ENCODE measurements at regions not wholly inside any gene's neighbourhood (a gene's known extent, or its start where the extent isn't known, plus 50 kb on each side); places are given as distances from the start of the nearest gene placed in this dataset.

DNA sequence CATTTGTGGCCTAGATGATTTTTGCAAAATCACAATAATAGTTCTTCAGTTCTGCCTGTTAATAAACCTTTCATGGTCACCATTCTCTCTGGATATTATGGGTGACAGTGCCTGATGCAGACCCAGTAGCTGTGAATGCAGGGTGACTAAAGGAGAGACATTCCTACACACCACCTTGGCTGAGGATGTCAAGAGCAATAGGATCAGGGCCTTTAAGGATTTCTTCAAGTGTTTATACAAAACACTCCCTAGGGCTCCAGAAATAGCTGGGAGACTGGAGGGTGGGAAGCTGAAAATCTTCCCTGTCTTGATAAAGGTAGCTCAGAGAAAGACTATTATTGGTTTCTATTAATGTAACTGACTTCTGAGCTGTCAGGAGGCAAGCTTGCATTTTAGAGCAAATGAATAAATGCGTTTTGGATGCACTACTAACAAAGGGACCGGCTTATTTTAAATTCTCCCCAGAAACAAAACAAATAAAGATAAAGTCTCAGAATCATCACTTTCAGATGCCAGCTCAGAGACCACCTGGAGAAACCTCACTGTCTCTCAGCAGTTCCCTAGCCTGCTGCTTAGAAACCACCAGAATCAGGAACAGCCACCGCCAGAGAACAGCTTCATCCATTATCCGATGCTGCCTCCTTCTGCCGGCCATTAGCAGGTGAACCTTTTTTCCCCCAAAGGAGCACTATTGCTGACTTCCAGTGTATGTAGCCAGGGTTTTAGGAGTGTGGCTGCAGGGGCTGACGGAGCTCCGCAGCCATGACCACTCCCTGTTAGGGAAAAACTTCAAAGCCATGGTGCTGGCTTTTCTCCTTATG, 171.4 kb upstream of the DYNLRB2 start:
- H3K4me3 Mint-ChIP-seq (ENCODE audit: low read depth) = no peak overlapping the region
- peaks cover 3% of the 10 kb centered on the region for H3K9me3 Mint-ChIP-seq
- H3K4me1 Mint-ChIP-seq (ENCODE audit: low read depth) = no peaks in the 10 kb centered on the region
- no peaks in the 10 kb centered on the region for H3K36me3 Mint-ChIP-seq (ENCODE audit: low read depth)
- intact Hi-C loops (cut with micrococcal nuclease) = no loop called here
- peaks cover 2% of the 10 kb centered on the region for H3K27me3 Mint-ChIP-seq (ENCODE audit: low read depth)
- DNase-seq (ENCODE audit: low spot score) = no peak
- H3K27ac Mint-ChIP-seq = no peak overlapping the region

DNA sequence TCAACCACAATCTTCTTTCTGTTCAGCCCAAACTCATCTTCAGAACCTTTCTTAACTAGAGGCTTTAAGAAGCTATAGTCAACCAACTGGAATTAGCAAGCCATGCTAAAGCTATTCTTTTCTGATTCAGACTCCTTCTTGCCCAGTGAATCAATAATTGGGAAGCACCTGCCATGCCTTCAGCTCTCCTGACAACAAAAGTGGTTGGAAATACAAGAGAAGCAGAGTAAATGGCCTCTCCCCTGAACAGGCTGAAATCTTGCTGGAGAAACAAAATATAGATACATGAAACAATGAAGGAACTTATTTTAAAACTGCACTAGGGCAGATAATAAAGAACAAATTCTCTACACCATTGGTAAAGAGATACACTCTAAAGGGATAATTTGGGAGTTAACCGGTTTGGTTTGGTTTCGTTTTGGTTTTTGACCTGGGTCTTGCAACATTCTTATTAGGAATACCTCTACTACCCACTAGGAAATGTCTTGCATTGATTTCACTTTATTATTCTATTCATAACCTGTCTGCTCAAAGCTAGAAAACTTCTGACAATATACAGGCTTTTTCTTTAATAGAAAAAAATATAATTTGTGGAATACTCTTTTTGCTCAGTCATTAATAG, 173.6 kb upstream of the DYNLRB2 start:
- Mint-ChIP-seq H3K9me3 (no peaks in the 10 kb centered on the region), H3K27me3 (ENCODE audit: low read depth) (peaks cover 3% of the 10 kb centered on the region), H3K4me1 (ENCODE audit: low read depth) (no peaks in the 10 kb centered on the region), H3K27ac (no peak overlapping the region), H3K36me3 (ENCODE audit: low read depth) (no peaks in the 10 kb centered on the region), H3K4me3 (ENCODE audit: low read depth) (no peak overlapping the region)
- intact Hi-C loops (cut with micrococcal nuclease) = no loop called here
- DNase-seq (ENCODE audit: low spot score) = no peak

DNA sequence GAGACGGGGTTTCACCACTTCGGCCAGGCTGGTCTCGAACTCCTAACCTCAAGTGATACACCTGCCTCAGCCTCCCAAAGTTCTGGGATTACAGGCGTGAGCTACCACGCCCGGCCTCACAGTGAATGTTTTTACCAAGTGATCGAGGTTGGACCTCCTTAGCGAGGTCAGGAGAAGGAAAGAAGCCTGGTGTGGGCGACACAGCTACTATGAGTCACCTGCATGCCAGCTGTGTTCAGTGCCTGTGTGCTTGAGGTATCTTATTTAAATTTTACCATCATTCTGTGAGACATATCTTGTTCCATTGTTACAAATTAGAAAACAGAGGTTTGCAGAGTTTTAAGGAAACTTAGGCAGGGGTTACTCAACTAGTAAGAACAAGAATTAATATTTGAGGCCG, 174.8 kb upstream of the DYNLRB2 start:
- Mint-ChIP-seq H3K27ac (no peak overlapping the region), H3K36me3 (ENCODE audit: low read depth) (no peaks in the 10 kb centered on the region), H3K9me3 (no peaks in the 10 kb centered on the region), H3K4me1 (ENCODE audit: low read depth) (no peaks in the 10 kb centered on the region), H3K4me3 (ENCODE audit: low read depth) (no peak overlapping the region), H3K27me3 (ENCODE audit: low read depth) (peaks cover 6% of the 10 kb centered on the region)
- DNase-seq (ENCODE audit: low spot score) = no peak
- intact Hi-C loops (cut with micrococcal nuclease) = no loop called here

DNA sequence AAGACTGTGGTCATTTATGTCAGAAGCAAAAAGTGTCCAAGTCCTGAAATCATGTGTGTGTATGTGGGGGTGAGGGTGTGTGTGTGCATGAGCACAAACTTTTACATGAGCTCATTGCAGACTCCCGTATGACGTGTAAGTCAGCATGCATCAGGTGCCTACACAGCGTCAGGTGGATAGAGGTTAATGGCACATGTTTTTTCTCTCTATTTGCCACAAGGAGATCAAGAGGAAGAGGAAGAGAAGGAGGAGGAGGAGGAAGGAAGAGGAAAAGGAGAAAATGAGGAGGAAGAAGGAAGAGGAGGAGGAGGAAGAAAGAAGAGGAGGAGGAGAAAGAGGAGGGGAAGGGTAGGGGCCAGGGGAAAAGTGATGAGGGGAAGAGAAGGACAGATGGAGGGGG, 178.0 kb upstream of the DYNLRB2 start:
- Mint-ChIP-seq H3K27ac (no peak overlapping the region), H3K9me3 (no peaks in the 10 kb centered on the region), H3K4me1 (ENCODE audit: low read depth) (no peaks in the 10 kb centered on the region), H3K4me3 (ENCODE audit: low read depth) (no peak overlapping the region), H3K36me3 (ENCODE audit: low read depth) (no peaks in the 10 kb centered on the region), H3K27me3 (ENCODE audit: low read depth) (peaks cover 6% of the 10 kb centered on the region)
- DNase-seq (ENCODE audit: low spot score) = no peak
- intact Hi-C loops (cut with micrococcal nuclease) = no loop called here

DNA sequence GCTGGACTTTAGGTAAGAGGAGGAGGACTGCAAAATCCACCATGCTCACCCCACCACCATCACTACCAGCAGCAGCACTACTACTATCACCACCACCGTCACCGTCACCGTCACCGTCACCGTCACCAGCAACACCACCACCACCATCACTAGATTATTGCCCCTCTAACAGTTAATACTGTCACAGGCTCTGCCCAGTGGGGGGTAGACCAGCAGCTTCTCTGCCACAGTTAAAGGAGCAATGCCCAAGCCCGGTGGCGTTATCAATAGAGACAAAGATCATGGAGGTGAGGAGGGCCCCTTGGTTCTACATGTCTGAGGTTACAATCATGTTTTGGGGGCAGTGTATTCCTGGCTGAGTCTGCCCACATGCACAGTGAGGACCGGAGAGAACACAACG, 184.4 kb upstream of the DYNLRB2 start:
- no peaks in the 10 kb centered on the region for H3K4me1 Mint-ChIP-seq (ENCODE audit: low read depth)
- DNase-seq (ENCODE audit: low spot score) = no peak
- no peak overlapping the region for H3K27ac Mint-ChIP-seq
- H3K27me3 Mint-ChIP-seq (ENCODE audit: low read depth) = peaks cover 2% of the 10 kb centered on the region
- no peak overlapping the region for H3K4me3 Mint-ChIP-seq (ENCODE audit: low read depth)
- H3K36me3 Mint-ChIP-seq (ENCODE audit: low read depth) = no peaks in the 10 kb centered on the region
- no peaks in the 10 kb centered on the region for H3K9me3 Mint-ChIP-seq
- intact Hi-C loops (cut with micrococcal nuclease) = no loop called here

DNA sequence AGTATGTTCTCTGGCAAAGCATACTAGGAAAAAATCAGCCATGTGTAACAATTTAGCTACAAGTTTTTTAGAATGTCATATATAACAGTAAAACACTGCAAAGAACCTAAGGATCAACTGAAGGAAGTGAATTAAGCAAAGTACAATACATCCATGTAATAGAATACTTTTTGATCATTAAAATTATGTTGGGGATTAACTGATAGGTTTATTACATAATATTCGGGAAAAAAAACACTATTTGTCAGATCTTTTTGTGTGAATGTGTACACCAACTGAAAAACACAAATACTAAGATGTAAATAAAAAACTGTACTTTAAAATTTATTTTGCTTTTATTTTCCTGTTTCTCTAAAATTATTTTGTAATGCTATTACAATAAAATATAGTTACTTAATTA, 185.5 kb upstream of the DYNLRB2 start:
- no peak for DNase-seq (ENCODE audit: low spot score)
- H3K36me3 Mint-ChIP-seq (ENCODE audit: low read depth) = no peaks in the 10 kb centered on the region
- H3K27me3 Mint-ChIP-seq (ENCODE audit: low read depth) = peaks cover 2% of the 10 kb centered on the region
- H3K4me3 Mint-ChIP-seq (ENCODE audit: low read depth) = no peak overlapping the region
- no peak overlapping the region for H3K27ac Mint-ChIP-seq
- no peaks in the 10 kb centered on the region for H3K4me1 Mint-ChIP-seq (ENCODE audit: low read depth)
- H3K9me3 Mint-ChIP-seq = no peaks in the 10 kb centered on the region
- intact Hi-C loops (cut with micrococcal nuclease) = no loop called here

DNA sequence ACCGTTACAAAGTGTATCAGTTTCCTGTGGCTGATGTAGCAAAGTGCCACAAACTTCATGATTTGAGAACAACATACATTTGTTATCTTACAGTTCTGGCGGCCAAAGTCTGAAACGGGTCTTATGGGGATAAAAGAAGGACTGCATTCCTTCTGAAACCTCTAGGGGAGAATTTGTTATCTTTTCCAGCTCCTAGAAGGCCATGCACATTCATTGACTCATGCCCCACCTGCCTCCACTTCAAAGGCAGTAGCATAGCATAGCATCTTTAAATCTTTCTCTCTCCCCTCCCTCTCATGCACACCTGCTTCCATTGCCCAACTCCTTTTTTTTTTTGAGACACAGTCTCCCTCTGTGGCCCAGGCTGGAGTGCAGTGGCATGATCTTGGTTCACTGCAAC, 190.7 kb upstream of the DYNLRB2 start:
- no peak overlapping the region for H3K4me3 Mint-ChIP-seq (ENCODE audit: low read depth)
- DNase-seq (ENCODE audit: low spot score) = no peak
- intact Hi-C loops (cut with micrococcal nuclease) = no loop called here
- no peaks in the 10 kb centered on the region for H3K9me3 Mint-ChIP-seq
- H3K4me1 Mint-ChIP-seq (ENCODE audit: low read depth) = no peaks in the 10 kb centered on the region
- no peaks in the 10 kb centered on the region for H3K36me3 Mint-ChIP-seq (ENCODE audit: low read depth)
- H3K27ac Mint-ChIP-seq = no peak overlapping the region
- H3K27me3 Mint-ChIP-seq (ENCODE audit: low read depth) = peaks cover 2% of the 10 kb centered on the region

DNA sequence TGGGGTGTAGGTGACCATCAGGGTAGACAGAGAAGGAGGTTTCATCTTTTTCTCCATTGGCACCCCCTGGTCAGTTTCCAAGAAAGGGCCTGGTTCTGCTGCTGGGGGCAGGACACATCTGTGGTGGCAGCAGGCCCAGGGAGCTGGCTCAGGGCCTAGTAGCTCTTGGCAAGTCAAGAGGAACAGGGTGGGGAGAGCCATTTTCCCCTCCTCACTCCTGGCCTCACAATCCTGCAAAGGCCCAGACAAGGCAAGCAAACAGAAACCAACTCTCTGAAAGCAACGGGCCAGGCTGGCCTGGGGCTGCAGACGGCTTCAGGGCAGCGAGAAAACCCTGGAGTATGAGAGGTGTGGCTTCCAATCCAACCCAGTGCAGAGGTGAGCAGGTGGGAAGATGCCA, 192.9 kb upstream of the DYNLRB2 start:
- Mint-ChIP-seq H3K27me3 (ENCODE audit: low read depth) (no peaks in the 10 kb centered on the region), H3K27ac (no peak overlapping the region)

DNA sequence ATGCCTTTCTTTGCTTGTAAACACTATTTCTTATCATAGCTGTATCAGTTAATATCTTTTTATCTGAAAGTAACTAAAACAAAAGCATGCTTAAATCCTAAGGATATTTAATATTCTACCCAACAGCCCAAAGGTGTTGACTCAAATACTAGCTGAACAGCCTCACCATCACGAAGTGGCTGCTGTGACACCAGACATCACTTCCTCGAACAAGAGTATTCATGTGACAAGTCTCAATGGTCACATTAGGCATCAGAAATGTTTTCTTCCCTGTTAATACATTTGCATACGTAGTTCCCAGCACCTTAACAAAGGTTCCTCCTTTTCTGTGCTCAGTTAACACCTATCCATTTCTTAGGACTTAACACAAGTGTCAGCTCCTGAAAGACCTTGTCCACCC, 193.8 kb upstream of the DYNLRB2 start:
- H3K27me3 Mint-ChIP-seq (ENCODE audit: low read depth) = no peaks in the 10 kb centered on the region
- H3K4me1 Mint-ChIP-seq (ENCODE audit: low read depth) = no peaks in the 10 kb centered on the region
- DNase-seq (ENCODE audit: low spot score) = no peak
- no peaks in the 10 kb centered on the region for H3K9me3 Mint-ChIP-seq
- H3K27ac Mint-ChIP-seq = no peak overlapping the region
- no peak overlapping the region for H3K4me3 Mint-ChIP-seq (ENCODE audit: low read depth)
- intact Hi-C loops (cut with micrococcal nuclease) = no loop called here
- H3K36me3 Mint-ChIP-seq (ENCODE audit: low read depth) = no peaks in the 10 kb centered on the region

More for the DNA sequence above, 192.9 kb upstream of the DYNLRB2 start:
- DNase-seq (ENCODE audit: low spot score) = no peak
- Mint-ChIP-seq H3K36me3 (ENCODE audit: low read depth) (no peaks in the 10 kb centered on the region), H3K4me1 (ENCODE audit: low read depth) (no peaks in the 10 kb centered on the region), H3K4me3 (ENCODE audit: low read depth) (no peak overlapping the region), H3K9me3 (no peaks in the 10 kb centered on the region)
- intact Hi-C loops (cut with micrococcal nuclease) = no loop called here

DNA sequence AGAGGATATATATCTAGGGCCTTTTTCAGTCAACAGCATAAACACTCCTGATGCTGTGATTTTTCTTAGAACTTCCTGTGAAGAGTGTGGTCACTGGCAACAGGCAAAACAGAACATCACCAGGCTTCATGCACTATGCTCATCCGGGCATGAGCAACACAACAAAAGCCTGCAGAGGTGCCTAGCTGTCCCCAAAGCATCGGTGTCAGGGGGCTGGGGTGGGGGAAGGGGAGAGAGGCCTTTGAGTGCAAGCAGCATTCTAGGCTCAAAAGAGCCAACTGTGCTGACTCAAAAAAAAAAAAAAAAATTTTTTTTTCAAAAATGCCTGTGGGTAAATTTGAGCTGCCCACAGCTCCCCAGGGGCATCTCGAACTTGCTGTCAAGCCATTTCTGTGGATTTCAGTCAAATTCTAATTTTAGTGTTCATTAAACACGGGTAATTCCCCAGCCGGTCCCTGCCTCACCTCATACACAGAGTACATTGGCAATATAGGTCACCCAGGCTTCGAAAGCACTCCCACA, 194.6 kb upstream of the DYNLRB2 start:
- Mint-ChIP-seq H3K4me1 (ENCODE audit: low read depth) (no peaks in the 10 kb centered on the region), H3K36me3 (ENCODE audit: low read depth) (no peaks in the 10 kb centered on the region)

DNA sequence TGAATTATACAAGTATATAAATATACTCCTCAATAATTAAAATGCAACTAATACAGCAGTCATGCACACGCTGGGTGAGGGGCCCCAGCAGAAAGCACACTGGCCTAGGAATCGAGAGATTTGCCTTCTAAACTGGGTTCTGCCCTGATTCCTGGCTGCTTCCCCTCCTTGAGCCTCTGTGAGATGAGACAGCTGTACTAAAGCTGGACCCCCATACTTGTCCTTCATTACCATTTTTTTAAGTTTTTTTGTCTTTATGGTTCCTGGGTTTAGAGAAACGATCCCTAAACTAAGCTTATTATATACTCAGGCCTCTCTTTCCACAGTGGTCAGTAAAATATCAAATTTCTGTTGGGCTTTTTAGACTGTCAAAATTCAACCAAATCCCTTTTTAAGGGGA, 195.1 kb upstream of the DYNLRB2 start:
- Mint-ChIP-seq H3K4me1 (ENCODE audit: low read depth) (no peaks in the 10 kb centered on the region), H3K27me3 (ENCODE audit: low read depth) (no peaks in the 10 kb centered on the region), H3K36me3 (ENCODE audit: low read depth) (no peaks in the 10 kb centered on the region), H3K9me3 (no peaks in the 10 kb centered on the region), H3K27ac (no peak overlapping the region), H3K4me3 (ENCODE audit: low read depth) (no peak overlapping the region)
- intact Hi-C loops (cut with micrococcal nuclease) = no loop called here
- DNase-seq (ENCODE audit: low spot score) = no peak

More for the DNA sequence above, 194.6 kb upstream of the DYNLRB2 start:
- H3K4me3 Mint-ChIP-seq (ENCODE audit: low read depth) = no peak overlapping the region
- no peak for DNase-seq (ENCODE audit: low spot score)
- no peak overlapping the region for H3K27ac Mint-ChIP-seq
- H3K27me3 Mint-ChIP-seq (ENCODE audit: low read depth) = no peaks in the 10 kb centered on the region
- intact Hi-C loops (cut with micrococcal nuclease) = no loop called here
- H3K9me3 Mint-ChIP-seq = no peaks in the 10 kb centered on the region

DNA sequence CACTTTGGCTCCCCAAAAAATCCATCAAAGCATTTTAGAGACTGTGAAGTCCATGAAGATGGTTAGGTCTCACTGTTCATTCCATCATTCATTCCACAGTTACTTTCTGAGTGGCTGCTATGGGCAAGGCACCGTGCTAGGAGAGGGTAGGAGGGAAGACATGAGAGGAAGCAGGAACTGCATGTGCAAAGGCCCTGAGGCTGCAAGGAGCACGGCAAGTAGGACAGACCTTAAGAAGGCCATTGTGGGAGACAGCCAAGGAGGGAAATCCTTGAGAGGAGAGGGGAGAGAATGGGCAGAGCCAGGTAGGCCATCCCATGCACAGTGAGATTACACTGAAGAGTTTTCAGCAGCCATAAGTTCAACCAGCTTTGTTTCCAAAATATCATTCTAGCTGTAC, 196.2 kb upstream of the DYNLRB2 start:
- no peak for DNase-seq (ENCODE audit: low spot score)
- H3K27ac Mint-ChIP-seq = no peak overlapping the region
- intact Hi-C loops (cut with micrococcal nuclease) = no loop called here
- H3K27me3 Mint-ChIP-seq (ENCODE audit: low read depth) = no peaks in the 10 kb centered on the region
- H3K36me3 Mint-ChIP-seq (ENCODE audit: low read depth) = no peaks in the 10 kb centered on the region
- H3K4me1 Mint-ChIP-seq (ENCODE audit: low read depth) = no peaks in the 10 kb centered on the region
- no peak overlapping the region for H3K4me3 Mint-ChIP-seq (ENCODE audit: low read depth)
- H3K9me3 Mint-ChIP-seq = no peaks in the 10 kb centered on the region

DNA sequence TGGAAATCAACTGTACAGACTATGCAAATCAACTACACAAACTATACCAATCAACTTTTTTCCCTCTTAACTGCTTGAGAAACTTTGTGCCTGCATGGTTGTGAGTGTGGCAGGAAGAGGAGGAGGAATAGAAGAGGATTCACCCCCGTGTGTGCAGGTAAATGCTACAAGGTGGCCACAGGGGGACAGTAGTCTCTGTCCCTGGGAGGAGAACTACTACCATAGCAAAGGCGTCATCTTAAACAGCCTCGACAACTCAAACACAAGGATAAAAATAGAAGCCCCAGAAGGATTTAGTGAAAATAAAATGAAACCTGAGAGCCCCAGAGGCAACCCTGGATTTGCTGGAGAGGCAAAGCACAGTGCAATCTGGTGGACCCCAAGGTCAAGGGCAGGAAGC, 199.5 kb upstream of the DYNLRB2 start:
- Mint-ChIP-seq H3K4me3 (ENCODE audit: low read depth) (no peak overlapping the region), H3K9me3 (no peaks in the 10 kb centered on the region), H3K27ac (no peak overlapping the region), H3K27me3 (ENCODE audit: low read depth) (no peaks in the 10 kb centered on the region), H3K36me3 (ENCODE audit: low read depth) (no peaks in the 10 kb centered on the region), H3K4me1 (ENCODE audit: low read depth) (no peaks in the 10 kb centered on the region)
- no peak for DNase-seq (ENCODE audit: low spot score)
- intact Hi-C loops (cut with micrococcal nuclease) = no loop called here

Data from activated T-helper 2 cell treated with anti-CD3 and anti-CD28 coated beads, Interferon-gamma antibody, Interleukin-2, Interleukin-4, amounts not matched to agents 10 μg/mL and 5 μg/mL and 100 μg/mL, durations not matched to agents 14 hours and 24 hours and 36 hours (primary cell).